HG03520 (cell line): ENCODE measurements at regions not wholly inside any gene's neighbourhood (a gene's known extent, or its start where the extent isn't known, plus 50 kb on each side); places are given as distances from the start of the nearest gene placed in this dataset.

Experiments used
- ATAC-seq: cut with Tn5 transposase; IDR thresholded peaks from one replicate; pipeline ENCODE4 v1.9.1; 2021; ENCODE audit warnings: mild to moderate bottlenecking, moderate library complexity; ENCODE audit not compliant: unreplicated experiment

DNA sequence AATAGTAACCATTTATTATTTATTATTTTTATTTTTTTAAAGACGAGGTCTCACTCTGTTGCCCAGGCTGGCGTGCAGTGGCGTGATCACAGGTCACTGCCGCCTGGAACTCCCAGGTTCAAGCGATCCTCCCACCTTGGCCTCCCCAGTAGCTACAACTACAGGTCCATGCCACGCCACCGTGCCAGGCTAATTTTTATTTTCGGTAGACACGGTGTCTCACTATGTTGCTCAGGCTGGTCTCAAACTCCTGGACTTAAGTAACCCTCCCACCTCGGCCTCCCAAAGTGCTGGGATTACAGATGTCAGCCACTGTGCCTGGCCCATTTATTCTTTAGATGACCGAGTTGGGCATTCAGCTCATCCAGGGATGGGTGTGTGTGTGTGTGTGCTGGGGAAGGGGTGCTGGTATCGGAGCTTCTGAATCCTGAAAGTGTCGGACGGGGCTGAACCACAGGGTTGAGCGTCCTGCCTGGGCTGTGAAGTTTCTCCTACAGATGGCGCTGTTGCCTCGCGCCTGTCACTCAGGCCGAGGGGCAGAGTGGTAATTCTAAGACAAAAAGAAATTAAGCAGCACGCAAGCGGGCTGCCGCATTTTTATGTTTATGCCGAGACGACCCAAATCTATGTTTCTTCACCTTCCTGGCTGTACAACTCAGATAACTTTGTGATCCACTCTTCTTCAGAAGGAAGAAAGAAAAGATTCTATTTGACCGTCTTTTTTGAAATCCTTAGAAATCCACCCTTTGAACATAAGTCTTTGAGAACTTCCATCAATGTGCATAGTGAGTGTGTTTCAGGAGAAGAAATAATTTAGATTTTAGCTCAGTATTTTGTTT lies 252.8 kb downstream of the CDH26 start:
- ATAC-seq = no peak

DNA sequence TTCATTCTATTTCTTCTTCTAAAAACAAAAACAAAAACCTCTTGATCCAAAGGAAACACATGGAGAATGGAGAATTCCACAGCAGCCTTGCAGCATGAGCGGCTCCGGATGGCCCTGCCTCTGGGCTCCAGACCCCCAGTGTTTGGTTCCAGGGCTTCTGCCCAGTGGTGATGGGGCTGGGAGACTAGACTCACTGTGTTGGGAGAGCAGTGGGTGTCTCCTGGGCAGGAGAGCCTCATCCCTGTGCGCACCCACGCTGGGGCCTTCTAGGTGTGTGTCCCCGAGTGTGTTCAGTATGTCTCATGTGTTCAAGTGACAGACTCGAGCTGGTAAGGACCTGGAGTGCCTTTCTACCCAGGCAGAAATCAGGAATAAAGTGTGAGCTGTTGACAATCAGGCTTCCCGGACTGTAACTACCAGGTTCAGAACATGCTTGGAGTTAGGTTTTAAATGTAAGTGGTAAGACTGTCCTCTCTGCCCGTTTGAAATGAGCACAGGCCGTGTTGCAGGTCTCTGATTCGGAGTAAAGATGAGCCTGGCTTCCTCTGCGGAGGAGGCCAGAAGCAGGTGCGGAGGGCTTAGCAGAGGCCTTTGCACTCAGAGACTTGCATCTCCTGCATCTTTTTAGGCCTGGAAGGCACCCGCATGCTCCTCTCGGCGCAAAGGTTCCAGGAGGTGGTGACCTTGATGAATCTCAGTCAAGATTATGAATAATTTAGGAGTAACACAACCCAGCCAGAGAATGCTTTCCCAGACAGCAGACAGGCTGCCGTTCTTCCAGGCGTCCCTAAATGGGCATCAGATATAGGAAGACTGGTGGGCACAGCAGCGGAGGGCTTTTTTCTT lies 253.6 kb downstream of the CDH26 start:
- ATAC-seq = no peak

DNA sequence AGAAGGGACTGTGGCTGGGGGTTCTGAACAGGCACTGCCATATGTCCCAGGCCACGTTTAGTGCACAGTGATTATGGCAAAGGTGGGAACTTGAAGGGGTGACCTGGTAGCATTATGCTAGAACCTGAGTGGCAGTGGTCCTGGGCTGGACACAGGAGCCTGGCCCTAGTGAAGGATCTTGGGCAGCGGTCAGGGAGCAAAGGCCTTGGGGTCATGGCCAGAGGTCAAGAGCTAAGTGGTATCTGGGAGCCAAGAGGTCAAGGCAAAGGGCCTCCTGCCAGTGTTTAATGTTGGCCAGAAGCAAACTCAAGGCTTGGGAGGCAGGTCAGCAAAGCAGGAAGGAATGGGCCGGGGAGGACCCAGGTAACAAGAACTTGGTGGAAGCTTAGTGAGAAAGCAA lies 254.5 kb downstream of the CDH26 start:
- ATAC-seq = no peak

DNA sequence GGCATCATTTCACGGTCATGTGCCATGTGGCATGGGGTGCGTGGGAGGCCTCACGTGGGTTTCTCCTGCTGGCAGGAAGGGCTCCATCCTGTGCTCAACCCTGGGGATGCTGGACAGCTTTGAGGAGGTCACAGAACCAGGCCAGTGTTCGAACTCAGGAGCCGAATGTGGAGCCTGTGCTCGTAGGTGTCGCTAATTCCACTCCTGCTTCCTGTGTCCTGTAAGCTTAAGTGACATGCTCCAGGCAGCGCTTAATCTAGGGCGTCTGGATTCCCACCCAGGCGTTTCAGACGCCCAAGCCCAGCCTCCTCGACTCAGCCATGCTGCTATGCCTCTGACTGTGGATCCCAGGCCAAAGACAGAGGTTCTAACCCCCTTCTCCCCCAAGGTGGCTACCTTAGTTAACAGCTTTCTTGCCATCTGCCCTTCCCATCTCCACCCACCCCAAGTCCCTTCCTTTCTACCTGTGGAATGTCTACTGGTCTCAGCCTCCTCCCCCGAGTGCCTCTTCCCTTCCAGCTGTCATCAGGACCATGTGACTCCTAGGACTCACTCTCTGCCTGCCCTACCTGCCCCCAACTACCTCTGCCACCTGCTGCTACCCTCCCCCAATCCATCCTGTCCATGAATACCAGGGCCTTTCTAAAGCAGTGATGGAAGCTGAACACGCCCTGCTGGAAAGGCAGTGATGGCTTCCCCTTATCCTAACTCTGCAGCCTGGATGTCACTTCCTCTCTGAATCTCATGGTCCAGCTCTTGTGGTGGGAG lies 255.1 kb downstream of the CDH26 start:
- ATAC-seq = no peak

DNA sequence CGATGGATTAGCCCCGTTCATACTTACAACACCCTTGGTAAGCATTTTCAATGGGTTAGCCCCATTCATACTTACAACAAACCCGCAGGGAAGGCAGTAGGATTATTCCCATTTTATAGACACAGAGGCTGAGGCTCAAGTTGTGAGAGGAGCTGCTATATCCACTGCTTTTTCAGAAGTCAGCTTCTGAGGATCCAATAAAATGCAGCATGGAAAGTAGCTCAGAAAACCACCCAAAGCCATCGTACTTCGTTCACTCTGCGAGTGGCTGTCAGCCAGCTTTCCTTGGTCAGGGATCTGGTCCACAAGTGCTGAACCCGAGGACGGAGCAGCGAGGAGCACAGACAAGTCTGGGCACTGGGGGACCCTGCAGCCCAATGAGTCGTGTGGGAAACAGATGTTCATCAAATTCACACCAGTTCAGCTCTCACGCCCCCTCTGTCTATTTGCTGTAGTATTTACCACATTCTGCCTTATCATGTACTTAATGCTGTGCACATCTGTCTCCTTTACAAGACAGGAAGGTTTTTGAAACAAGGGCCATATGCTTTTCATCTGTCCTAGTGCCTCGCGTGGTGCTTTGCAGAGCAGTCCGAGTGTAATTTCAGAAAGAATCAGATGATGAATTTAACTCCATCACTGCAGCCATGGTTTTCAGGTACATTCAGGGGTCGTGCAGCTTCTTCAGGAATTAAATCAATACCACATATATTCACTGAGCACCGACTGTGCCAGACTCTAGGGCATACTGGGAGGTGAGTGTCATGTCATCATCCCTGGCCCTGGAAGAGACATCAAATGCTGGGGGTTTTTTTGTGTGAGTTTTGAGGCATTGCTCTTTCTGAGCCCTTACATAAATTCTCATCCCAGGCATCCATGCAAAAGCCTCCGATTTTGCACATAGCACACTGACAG lies 256.9 kb downstream of the CDH26 start:
- no peak for ATAC-seq

DNA sequence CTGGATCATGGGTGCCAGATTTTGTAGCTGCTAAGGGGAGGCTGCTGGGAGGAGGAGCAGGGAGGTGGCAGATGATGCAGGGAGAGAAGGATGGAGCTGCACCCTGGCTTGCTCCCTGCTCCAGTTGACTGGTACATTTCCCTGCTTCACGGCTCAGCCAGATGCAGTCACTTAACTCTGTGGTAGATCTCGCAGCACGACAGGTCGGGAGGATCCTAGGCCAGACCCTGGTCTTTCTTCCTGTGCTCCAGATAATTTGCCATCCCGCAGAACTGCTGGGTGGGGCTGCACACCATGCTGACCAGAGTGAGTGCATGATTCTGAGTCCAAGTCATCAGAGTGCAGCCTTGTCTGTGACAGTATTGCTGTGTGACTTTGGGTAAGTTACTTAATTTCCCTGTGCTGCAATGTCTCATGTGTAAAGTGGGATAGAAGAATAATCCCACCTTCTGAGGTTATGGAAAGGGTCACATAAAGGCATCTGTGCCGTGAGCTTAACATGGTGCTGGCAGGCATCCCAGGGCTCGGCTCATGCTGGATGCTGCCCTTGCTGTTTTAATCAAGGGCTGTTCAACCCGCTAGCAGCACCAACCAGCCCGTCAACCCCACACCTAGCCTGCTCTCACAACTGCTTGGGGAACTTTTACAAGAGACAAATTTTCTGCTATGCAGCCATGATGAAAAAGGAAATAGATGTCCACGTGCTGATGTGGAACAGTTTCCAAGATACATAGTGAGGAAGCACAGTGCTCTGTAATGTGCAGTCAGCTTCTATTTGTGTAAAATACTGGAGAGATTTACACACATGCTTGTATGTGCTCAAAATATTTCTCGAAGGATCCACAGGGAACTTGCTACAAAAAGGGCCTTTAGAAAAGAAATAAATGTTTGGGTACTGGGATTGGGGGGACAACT lies 257.9 kb downstream of the CDH26 start:
- ATAC-seq = no peak

DNA sequence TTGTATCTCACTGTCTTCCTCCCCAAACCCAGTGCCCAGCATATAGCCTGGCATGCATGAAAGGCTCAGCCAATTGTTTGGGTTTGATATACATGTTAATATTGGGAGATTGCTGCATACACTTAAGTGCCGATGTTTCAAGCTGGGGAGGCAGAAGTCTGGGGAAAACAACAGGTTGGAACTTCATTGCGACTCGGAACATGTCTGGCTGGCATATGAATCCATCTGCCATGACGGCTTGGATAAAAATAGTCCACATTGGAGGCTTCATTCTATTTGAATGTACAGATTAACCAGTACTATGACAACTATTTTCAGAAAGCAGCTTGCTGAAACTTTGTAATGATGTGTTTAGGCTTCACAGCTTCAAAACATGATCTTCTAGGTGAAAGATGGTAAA lies 261.0 kb downstream of the CDH26 start:
- no peak for ATAC-seq

DNA sequence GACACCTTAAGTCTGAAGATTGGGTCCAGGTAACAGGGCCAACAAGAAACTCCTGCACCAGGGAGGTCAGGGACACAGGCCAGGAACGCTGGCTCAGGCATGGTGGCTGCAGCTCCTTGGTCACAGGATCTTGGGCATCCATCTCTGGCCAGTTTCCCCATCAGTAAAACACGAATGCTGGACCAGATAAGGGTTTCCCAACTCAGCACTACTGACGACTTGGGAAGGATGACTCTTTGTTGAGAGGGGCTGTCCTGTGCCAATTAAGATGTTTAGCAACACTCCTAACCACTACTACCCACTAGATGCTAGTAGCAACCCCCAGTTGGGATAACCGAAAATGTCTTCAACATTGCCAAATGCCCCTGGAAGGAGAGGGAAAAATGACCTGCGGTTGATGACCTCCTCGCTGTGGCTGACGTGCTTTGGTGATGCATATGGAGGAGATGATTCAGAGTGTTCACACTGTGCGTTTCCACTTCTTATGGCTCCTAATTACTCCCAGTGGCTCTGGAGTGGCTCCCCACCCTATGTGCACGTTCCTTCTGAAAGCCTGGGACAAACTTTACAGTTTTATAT lies 261.9 kb downstream of the CDH26 start:
- no peak for ATAC-seq

DNA sequence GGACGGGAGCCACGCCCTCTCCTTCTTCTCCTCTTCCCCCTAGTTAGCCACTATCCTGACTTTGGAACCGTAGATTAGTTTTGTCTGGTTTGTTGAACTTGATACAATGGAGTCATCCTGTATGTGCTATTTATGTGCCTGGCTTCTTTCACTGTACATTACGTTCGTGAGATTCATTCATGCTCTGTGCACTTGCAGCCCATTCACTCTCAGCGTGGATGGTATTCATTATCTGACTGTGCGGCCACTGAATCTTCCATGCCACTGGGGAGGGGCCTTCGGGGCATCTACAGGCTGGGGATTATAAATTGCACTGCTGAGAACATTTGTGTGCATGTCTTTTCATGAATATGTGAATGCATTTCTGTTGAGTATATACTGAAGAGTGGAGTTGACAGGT lies 262.5 kb downstream of the CDH26 start:
- ATAC-seq = no peak

DNA sequence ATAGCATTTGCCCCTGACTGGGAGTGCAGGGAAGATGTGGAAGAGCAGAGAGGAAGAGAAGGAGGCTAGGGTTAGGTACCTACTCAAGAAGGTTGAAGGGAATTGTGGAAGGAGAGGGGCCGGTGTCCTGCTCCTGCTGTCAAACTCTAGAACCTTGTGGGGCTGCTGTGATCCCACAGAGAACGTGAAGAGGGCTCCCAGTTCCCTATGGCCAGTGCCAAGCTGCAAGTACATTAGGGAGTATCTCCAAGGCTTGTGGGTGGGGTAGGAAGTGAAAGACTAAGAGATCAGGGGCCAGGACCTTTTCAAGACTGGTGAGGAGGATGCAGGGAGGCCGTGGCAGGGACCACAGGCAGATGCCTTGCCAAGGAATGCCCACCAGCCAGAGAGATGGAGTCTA lies 263.4 kb downstream of the CDH26 start:
- no peak for ATAC-seq

DNA sequence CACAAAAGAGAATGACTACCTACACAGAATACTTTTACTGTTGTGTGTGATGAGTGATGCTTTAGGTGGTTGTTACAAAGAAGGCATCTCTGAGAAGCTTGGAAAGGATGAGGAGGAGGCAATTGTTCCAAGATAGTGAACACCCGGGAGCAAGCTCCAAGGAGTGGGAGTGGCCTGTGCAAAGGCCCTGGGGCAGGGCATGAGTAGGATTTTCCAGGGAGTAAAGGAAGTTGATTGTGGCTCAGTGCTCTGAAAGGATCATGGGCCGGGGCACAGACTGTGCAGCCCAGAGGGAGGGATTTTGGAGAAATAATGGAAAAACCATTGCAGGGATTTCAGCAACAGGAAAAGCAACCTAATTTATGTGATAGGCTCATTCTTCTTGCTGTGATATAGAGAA lies 264.3 kb downstream of the CDH26 start:
- no peak for ATAC-seq

DNA sequence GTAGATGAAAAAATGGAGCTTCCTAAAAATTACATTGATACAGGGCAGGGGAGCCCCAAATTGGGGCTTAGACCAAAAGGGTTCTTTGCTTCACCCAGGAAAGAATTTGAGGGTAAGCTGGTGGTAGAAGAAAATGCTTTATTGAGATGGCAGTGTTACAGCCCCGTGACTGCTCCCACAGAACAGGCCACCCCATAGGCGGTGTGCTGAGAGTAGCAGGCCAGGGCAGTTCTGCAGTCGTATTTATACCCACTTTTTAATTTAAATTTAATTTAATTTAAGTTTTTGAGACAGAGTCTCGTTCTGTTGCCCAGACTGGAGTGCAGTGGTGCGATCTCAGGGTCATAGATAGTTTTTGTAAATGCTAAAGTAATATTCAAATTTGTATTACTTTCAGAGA lies 265.0 kb downstream of the CDH26 start:
- ATAC-seq = no peak

DNA sequence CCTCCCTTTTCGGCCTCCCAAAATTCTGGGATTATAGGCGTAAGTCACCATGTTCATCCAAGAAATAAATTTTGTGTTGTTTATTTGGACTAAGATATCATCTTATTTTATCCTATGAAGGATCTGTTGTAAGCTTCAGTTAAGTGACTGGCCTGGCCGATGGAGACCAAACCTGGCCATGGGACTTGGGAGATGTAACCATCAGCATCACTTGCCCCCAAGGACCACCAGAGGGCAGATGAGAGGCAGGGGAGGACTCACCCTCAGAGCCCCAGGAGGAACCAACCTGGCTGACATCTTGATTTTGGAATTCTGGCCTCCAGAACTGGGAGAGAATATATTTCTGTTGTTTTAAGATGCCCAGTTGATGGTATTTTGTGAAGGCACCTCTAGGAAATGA lies 266.7 kb downstream of the CDH26 start:
- no peak for ATAC-seq

DNA sequence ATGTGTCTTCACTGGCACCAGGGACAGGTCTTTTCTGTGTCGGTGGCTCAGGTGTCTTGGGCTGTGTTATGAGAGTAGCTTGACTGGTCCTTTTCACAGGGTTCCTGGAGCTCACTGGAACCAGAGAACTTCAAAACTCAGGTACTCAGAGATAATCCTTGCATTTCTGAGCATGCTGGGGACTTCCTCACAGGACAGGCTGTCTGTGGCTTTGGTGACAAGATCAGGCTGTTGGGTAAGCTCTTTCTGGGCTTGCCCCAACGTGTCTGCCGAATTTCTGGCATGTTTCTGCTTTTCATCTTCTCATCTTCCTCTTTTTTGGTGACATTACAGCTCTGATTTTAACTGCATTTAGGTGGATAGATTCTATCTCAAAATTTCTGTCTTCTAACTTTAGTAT lies 270.0 kb downstream of the CDH26 start:
- ATAC-seq = no peak

DNA sequence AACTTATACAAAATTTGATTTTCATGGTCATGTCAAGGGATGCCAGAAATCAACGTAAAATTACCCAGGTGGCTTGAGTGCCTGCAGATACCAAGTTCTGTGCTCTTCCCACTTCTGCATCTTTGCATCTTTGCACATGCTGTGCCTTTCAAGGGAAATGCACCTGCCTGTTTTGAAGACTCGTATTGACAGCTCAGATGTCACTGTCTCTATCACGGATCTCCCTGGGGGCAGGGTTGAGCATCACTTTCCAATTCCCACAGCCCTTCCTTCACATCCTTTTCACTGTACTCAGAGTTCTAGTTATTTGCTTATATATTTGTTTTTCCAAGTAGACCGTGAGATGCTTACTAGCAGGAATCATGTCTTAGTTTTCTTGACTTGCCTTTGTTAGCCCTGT lies 274.2 kb downstream of the CDH26 start:
- ATAC-seq = no peak

DNA sequence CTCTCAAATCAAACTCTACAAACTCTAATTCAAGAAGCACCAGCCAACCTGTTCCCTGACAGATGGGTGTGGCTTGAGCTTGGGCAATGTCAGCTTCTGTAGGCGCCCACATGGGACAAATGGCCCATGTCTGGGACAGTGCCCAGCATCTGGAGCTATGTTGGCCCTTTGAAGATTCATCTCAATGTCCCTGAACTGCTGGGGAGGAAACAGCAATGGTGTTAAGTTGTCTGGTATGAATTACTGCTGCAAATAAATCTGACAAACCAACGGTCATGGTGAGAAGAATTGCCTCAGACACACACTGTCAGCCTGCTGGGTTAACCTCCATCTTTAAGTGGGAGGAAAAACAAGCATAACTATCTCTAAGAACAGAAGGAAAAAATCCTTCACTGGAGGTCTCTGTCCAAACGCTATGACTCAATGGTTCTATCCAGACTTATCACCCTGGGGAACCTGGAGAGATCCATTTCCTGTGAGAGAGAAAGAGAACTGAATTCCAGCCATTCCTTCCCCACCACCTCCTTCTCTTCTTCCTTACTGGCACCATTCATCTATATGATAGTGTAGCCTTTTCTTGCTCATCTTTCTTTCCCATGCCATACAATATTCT lies 274.9 kb downstream of the CDH26 start:
- ATAC-seq = no peak

DNA sequence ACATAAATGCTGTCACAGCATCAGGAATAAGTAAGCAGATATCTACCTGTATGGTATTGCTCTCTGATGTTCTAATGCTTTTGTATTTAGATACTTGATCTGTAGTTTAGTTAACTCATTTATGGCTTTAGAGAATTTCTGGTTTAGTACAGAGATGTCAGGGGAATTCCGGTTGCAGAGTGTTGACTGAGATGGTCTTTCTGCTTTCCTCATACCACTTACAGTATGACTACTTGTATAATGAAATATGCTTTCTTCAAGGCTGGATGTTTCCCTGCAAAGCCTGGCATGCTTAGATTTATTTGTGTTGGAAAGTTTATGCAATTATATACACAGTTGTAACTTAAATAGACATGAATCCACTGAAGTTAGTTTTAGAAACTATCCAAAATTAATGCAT lies 278.4 kb downstream of the CDH26 start:
- ATAC-seq = no peak

DNA sequence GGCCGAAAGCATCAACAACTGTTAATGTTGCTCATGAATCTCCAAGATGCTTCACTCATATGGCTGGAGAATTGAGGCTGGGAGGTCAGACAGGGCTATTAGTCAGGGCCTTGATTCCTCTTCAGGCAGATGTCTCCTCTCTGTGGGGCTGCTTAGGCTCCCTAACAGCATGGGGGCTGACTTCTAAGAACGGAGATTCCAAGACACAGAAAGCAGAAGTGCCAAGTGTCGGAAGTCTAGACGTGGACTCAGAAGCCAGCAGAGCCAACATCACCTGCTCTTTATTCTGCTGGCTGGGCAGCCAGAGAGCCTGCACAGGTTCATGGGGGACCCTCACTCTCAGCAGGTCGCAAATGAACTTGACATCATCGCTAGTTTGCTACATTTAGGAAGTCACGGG lies 279.8 kb downstream of the CDH26 start:
- no peak for ATAC-seq
